ENCODE measurements at regions not wholly inside any gene's neighbourhood (a gene's known extent, or its start where the extent isn't known, plus 50 kb on each side); places are given as distances from the start of the nearest gene placed in this dataset.

GRCh38 chr12:84172823-84173424 is 739.7 kb downstream of the SLC6A15 start:
- TF ChIP-seq CBX5 (IDR thresholded peaks at IDR 0.05; ENCODE audit: low read depth, low read length) = no peak
- no peak for TF ChIP-seq CTCF (IDR thresholded peaks at IDR 0.05; ENCODE audit: control extremely low read depth in 1 of 3, insufficient read depth in 1 of 3, low read depth in 1 of 3, low read length in 3 of 3)
- no peak for TF ChIP-seq SRF (IDR thresholded peaks at IDR 0.05; ENCODE audit: low read depth, low read length)
- TF ChIP-seq POLR2A (IDR thresholded peaks at IDR 0.05; ENCODE audit: control extremely low read depth in 1 of 2, low read depth in 2 of 2, low read length in 2 of 2) = no peak
- no peak for TF ChIP-seq SP4 (IDR thresholded peaks at IDR 0.05; ENCODE audit: low read length)
- TF ChIP-seq TEAD4 (IDR thresholded peaks at IDR 0.05; ENCODE audit: low read depth, low read length) = no peak

Measured in H1 (cell line).